22Rv1 (cell line): ENCODE measurements at regions not wholly inside any gene's neighbourhood (a gene's known extent, or its start where the extent isn't known, plus 50 kb on each side); places are given as distances from the start of the nearest gene placed in this dataset.
"Not testable (repeated sequence)": the region's sequence is repeated elsewhere in the genome, so short reads cannot be mapped to it uniquely, and the experiment has no call there.

ENCODE experiments used
- H3K27ac ChIP-seq: fragments of 450-650 bp; 2 replicates; pipeline ENCODE4 v1.5.1; 2017
- CTCF ChIP-seq: fragments of 450-650 bp; IDR thresholded peaks from 2 replicates; pipeline ENCODE4 v1.5.1; 2017; ENCODE audit warnings: mild to moderate bottlenecking
- ZFX ChIP-seq: fragments of 450-650 bp; IDR thresholded peaks from 2 replicates; pipeline ENCODE4 v1.6.1; 2017; ENCODE audit warnings: antibody characterized with exemption, borderline replicate concordance

GRCh38 chr5:67549947-67550346 lies 353.3 kb upstream of the CD180 start:
- no peak overlapping the region for H3K27ac ChIP-seq
- TF ChIP-seq CTCF, result no peak

GRCh38 chr5:67549296-67549618 lies 352.7 kb upstream of the CD180 start:
- H3K27ac ChIP-seq, result no peak overlapping the region
- no peak for TF ChIP-seq CTCF
- TF ChIP-seq ZFX, result no peak

GRCh38 chr5:67548520-67549295 lies 352.1 kb upstream of the CD180 start:
- H3K27ac ChIP-seq, result no peak overlapping the region
- TF ChIP-seq ZFX, result no peak
- no peak for TF ChIP-seq CTCF

- TF ChIP-seq CTCF (no peak), ZFX (no peak)
- H3K27ac ChIP-seq, result no peak overlapping the region
These were observed 351.1 kb upstream of the CD180 start for GRCh38 chr5:67547682-67548081.

- H3K27ac ChIP-seq, result not testable (repeated sequence)
These were observed 348.3 kb upstream of the CD180 start for GRCh38 chr5:67544942-67545341.

GRCh38 chr5:67543720-67544270 lies 347.2 kb upstream of the CD180 start:
- no peak for TF ChIP-seq ZFX
- TF ChIP-seq CTCF, result no peak
- no peak overlapping the region for H3K27ac ChIP-seq

- no peak for TF ChIP-seq CTCF
- TF ChIP-seq ZFX, result no peak
- H3K27ac ChIP-seq, result no peak overlapping the region
These were observed 345.9 kb upstream of the CD180 start for GRCh38 chr5:67542479-67542878.

GRCh38 chr5:67541875-67542274 lies 345.3 kb upstream of the CD180 start:
- TF ChIP-seq ZFX (no peak), CTCF (no peak)
- no peak overlapping the region for H3K27ac ChIP-seq
